Astrocyte (in vitro differentiated cells and primary cell): ENCODE measurements at regions not wholly inside any gene's neighbourhood (a gene's known extent, or its start where the extent isn't known, plus 50 kb on each side); places are given as distances from the start of the nearest gene placed in this dataset.
A peak's percentile ranks its signal among the peaks of the same experiment; 100 is the strongest.

Source experiments
- DNase-seq: peaks from one replicate; pipeline ENCODE4 v3.0.0-alpha.2; 2010; ENCODE audit warnings: low read depth
- FAIRE-seq: peaks from 2 replicates; lab custom pipeline; 2011; peaks lifted over from hg19 to GRCh38; lab: Jason Lieb, UNC
- H2AFZ ChIP-seq: 2 replicates; pipeline ENCODE4 v1.6.0; 2012; ENCODE audit warnings: low read depth, low read length, inconsistent platforms
- H3K27ac ChIP-seq: 2 replicates; pipeline ENCODE4 v1.5.1; 2011; ENCODE audit warnings: low read depth, low read length, inconsistent platforms
- H3K27me3 ChIP-seq: 2 replicates; pipeline ENCODE4 v1.6.0; 2011; ENCODE audit warnings: low read length, inconsistent platforms; ENCODE audit not compliant: insufficient read depth
- H3K36me3 ChIP-seq: 2 replicates; pipeline ENCODE4 v1.5.1; 2011; ENCODE audit warnings: low read length, inconsistent platforms; ENCODE audit not compliant: insufficient read depth
- H3K4me1 ChIP-seq: 2 replicates; pipeline ENCODE4 v1.5.1; 2011; ENCODE audit warnings: low read length, inconsistent platforms; ENCODE audit not compliant: insufficient read depth
- H3K4me2 ChIP-seq: 2 replicates; pipeline ENCODE4 v1.6.0; 2012; ENCODE audit warnings: low read length, inconsistent platforms
- H3K4me3 ChIP-seq: 2 replicates; pipeline ENCODE4 v1.5.1; 2011; ENCODE audit warnings: low read depth, mild to moderate bottlenecking, low read length, inconsistent platforms; ENCODE audit not compliant: insufficient read depth
- H3K79me2 ChIP-seq: 2 replicates; pipeline ENCODE4 v1.6.0; 2012; ENCODE audit warnings: mild to moderate bottlenecking, low read length, inconsistent platforms; ENCODE audit not compliant: insufficient read depth
- H3K9ac ChIP-seq: 2 replicates; pipeline ENCODE4 v1.6.0; 2012; ENCODE audit warnings: mild to moderate bottlenecking, low read length, inconsistent platforms
- H3K9me3 ChIP-seq: 2 replicates; pipeline ENCODE4 v1.5.1; 2012; ENCODE audit warnings: low read depth, mild to moderate bottlenecking, low read length, inconsistent platforms; ENCODE audit not compliant: insufficient read depth
- H4K20me1 ChIP-seq: 2 replicates; pipeline ENCODE4 v1.6.0; 2012; ENCODE audit warnings: low read length, inconsistent platforms; ENCODE audit not compliant: insufficient read depth
- H3K27ac Mint-ChIP-seq: one replicate; pipeline ENCODE4 v1.8.0; 2021; ENCODE audit warnings: mild to moderate bottlenecking, mixed read lengths; ENCODE audit not compliant: unreplicated experiment
- H3K27me3 Mint-ChIP-seq: one replicate; pipeline ENCODE4 v1.8.0; 2021; ENCODE audit warnings: low read depth, mixed read lengths; ENCODE audit not compliant: unreplicated experiment
- H3K36me3 Mint-ChIP-seq: one replicate; pipeline ENCODE4 v1.8.0; 2021; ENCODE audit warnings: low read depth, mixed read lengths; ENCODE audit not compliant: unreplicated experiment
- H3K4me1 Mint-ChIP-seq: one replicate; pipeline ENCODE4 v1.8.0; 2021; ENCODE audit warnings: low read depth, mixed read lengths; ENCODE audit not compliant: unreplicated experiment
- H3K4me3 Mint-ChIP-seq: one replicate; pipeline ENCODE4 v1.8.0; 2021; ENCODE audit warnings: mild to moderate bottlenecking, moderate library complexity, mixed read lengths; ENCODE audit not compliant: unreplicated experiment
- H3K9me3 Mint-ChIP-seq: one replicate; pipeline ENCODE4 v1.8.0; 2021; ENCODE audit warnings: mild to moderate bottlenecking, mixed read lengths; ENCODE audit not compliant: unreplicated experiment
- CTCF ChIP-seq: IDR thresholded peaks from 2 replicates; pipeline ENCODE4 v1.5.1; 2011; ENCODE audit warnings: low read depth, mild to moderate bottlenecking, inconsistent platforms, low read length, moderate library complexity; ENCODE audit not compliant: insufficient read depth
- EZH2 ChIP-seq: IDR thresholded peaks from 2 replicates; pipeline ENCODE4 v1.6.1; 2012; ENCODE audit warnings: mild to moderate bottlenecking, low read length, inconsistent platforms; ENCODE audit not compliant: insufficient read depth

GRCh38 chr6:6728169-6728941, 139.8 kb downstream of the LY86 start:
- Mint-ChIP-seq H3K9me3 (no peaks in the 10 kb centered on the region), H3K4me3 (no peak overlapping the region), H3K27me3 (peaks cover 7% of the 10 kb centered on the region), H3K36me3 (no peaks in the 10 kb centered on the region), H3K4me1 (peaks cover 7% of the 10 kb centered on the region), H3K27ac (no peak overlapping the region)
- DNase-seq (no peak), FAIRE-seq (no peak)
- no peaks in the 10 kb centered on the region for H4K20me1 ChIP-seq
- H3K9ac ChIP-seq = no peak overlapping the region
- no peak overlapping the region for H3K4me2 ChIP-seq
- TF ChIP-seq CTCF (no peak), EZH2 (no peak)
- H3K27ac ChIP-seq = no peak overlapping the region
- no peak overlapping the region for H2AFZ ChIP-seq
- H3K79me2 ChIP-seq = no peaks in the 10 kb centered on the region
- no peaks in the 10 kb centered on the region for H3K27me3 ChIP-seq
- H3K4me3 ChIP-seq = no peak overlapping the region
- no peaks in the 10 kb centered on the region for H3K36me3 ChIP-seq
- no peaks in the 10 kb centered on the region for H3K9me3 ChIP-seq
- peaks cover 23% of the 10 kb centered on the region for H3K4me1 ChIP-seq

GRCh38 chr6:6729971-6730370, 141.5 kb downstream of the LY86 start:
- Histone ChIP-seq H3K79me2 (no peaks in the 10 kb centered on the region), H3K4me2 (no peak overlapping the region), H3K9me3 (no peaks in the 10 kb centered on the region), H3K4me1 (peaks cover 8% of the 10 kb centered on the region), H3K27me3 (no peaks in the 10 kb centered on the region), H4K20me1 (no peaks in the 10 kb centered on the region), H3K36me3 (no peaks in the 10 kb centered on the region), H3K27ac (no peak overlapping the region), H3K9ac (no peak overlapping the region), H2AFZ (no peak overlapping the region), H3K4me3 (no peak overlapping the region)
- FAIRE-seq (no peak), DNase-seq (no peak)
- Mint-ChIP-seq H3K4me1 (peaks cover 12% of the 10 kb centered on the region), H3K4me3 (no peak overlapping the region), H3K36me3 (no peaks in the 10 kb centered on the region), H3K27ac (no peak overlapping the region), H3K27me3 (peaks cover 9% of the 10 kb centered on the region), H3K9me3 (no peaks in the 10 kb centered on the region)
- TF ChIP-seq EZH2 (no peak), CTCF (no peak)

- H3K9me3 Mint-ChIP-seq = no peaks in the 10 kb centered on the region
- H3K27ac ChIP-seq = no peak overlapping the region
- TF ChIP-seq CTCF (no peak), EZH2 (no peak)
- H4K20me1 ChIP-seq = no peaks in the 10 kb centered on the region
- H3K4me1 Mint-ChIP-seq = peaks cover 8% of the 10 kb centered on the region
- FAIRE-seq (peak; percentile 50), DNase-seq (peak; percentile 91)
- H2AFZ ChIP-seq = no peak overlapping the region
- H3K9ac ChIP-seq = no peak overlapping the region
- no peak overlapping the region for H3K27ac Mint-ChIP-seq
- H3K4me2 ChIP-seq = no peak overlapping the region
- H3K27me3 Mint-ChIP-seq = peaks cover 9% of the 10 kb centered on the region
- H3K4me3 ChIP-seq = no peak overlapping the region
- H3K27me3 ChIP-seq = no peaks in the 10 kb centered on the region
- H3K79me2 ChIP-seq = no peaks in the 10 kb centered on the region
- H3K4me3 Mint-ChIP-seq = no peak overlapping the region
- no peaks in the 10 kb centered on the region for H3K36me3 ChIP-seq
- H3K36me3 Mint-ChIP-seq = no peaks in the 10 kb centered on the region
- no peaks in the 10 kb centered on the region for H3K9me3 ChIP-seq
- H3K4me1 ChIP-seq = peaks cover 5% of the 10 kb centered on the region
Observed at GRCh38 chr6:6730831-6731230, 142.3 kb downstream of the LY86 start.
